GM12892 (cell line): ENCODE measurements at regions not wholly inside any gene's neighbourhood (a gene's known extent, or its start where the extent isn't known, plus 50 kb on each side); places are given as distances from the start of the nearest gene placed in this dataset.

ENCODE experiments used
- DNase-seq: peaks from one replicate; pipeline ENCODE4 v3.0.0; 2011; ENCODE audit not compliant: insufficient read length
- FAIRE-seq: peaks from 2 replicates; lab custom pipeline; 2011; peaks lifted over from hg19 to GRCh38; lab: Jason Lieb, UNC
- POLR2A ChIP-seq: IDR thresholded peaks from 2 replicates; pipeline ENCODE4 v1.6.1; 2011; ENCODE audit warnings: low read depth, low read length, control low read depth
- POLR2AphosphoS5 ChIP-seq: IDR thresholded peaks from 2 replicates; pipeline ENCODE4 v1.6.1; 2011; ENCODE audit warnings: low read depth, low read length, control low read depth
- TAF1 ChIP-seq: IDR thresholded peaks from 2 replicates; pipeline ENCODE4 v1.6.1; 2011; ENCODE audit warnings: low read depth, mild to moderate bottlenecking, control low read depth, low read length, borderline replicate concordance

DNA sequence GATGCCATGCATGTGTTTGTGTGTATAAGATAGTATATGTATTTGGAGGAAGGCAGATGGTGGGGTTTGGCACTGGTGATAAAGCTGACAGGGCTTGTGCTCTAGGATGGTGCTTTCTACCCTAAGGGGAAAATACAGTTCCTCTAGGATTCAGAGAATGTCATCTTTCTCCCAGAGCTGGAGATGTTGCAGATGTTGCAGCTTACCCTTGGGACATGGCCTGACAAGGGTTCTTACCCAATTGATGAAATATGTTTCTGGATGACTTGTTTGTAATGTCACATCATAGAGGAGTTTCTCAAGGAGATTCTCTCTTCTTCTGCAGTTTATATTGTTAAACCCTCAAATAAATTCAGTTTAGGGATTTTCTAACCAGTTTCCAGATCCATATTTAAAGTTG, 52.5 kb upstream of the PITX2 start:
- FAIRE-seq (no peak), DNase-seq (no peak)
- TF ChIP-seq POLR2A (no peak), POLR2AphosphoS5 (no peak), TAF1 (no peak)

DNA sequence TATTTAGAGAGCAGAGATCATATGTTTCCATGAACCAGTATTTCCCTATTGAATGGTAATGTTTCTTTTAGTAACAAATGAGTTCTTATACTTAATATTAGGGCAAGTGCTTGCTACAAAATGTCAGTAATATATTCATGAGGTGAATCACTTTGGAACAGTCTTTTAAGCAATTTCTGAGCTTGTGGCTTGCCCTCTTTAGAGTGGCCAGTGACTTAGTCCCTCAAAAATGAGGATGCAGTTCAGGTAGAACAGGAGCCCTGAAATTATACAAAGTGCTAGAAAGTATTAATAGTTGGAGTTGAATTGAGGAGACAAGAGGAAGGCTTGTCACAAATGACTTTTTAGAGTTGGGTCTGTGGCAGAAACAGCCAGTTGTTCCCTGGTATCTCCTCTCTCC, 53.4 kb upstream of the PITX2 start:
- FAIRE-seq (no peak), DNase-seq (no peak)
- no peak for TF ChIP-seq POLR2A
- TF ChIP-seq TAF1 = no peak
- no peak for TF ChIP-seq POLR2AphosphoS5

DNA sequence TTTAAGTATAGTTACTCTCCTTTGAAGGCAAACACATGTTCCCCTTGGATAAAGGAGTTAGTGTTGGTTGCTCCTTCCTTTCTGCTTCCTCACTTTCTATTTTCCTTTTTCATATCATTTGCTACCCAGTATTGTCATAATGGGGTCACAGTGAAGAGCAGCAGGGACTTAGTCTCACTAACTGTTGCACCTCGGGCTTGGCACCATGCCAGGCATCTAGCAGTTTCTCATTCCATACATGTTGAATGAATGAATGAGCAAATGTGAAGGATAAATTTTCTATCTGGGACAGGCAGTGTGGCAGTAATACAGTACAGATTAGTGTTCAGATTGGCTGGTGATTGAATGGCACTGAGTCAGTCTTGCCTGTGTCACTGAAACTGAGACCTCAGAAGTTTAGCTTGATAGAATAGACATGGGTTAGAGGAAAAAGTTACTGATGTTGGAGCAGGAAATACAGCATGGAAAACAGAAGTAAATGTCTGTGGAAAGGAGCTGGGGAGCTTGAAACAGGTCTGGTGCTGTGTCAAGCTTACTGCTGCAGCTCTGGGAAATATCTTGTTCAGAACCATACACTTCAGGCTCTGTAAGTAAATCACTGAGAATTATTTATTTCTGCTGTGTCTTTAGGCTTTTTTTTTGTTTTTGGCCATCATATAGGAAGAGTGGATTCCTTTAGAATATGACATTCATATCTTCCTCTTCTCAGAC, 55.8 kb upstream of the PITX2 start:
- TF ChIP-seq POLR2A (no peak), POLR2AphosphoS5 (no peak), TAF1 (no peak)
- FAIRE-seq = no peak
- DNase-seq = no peak

DNA sequence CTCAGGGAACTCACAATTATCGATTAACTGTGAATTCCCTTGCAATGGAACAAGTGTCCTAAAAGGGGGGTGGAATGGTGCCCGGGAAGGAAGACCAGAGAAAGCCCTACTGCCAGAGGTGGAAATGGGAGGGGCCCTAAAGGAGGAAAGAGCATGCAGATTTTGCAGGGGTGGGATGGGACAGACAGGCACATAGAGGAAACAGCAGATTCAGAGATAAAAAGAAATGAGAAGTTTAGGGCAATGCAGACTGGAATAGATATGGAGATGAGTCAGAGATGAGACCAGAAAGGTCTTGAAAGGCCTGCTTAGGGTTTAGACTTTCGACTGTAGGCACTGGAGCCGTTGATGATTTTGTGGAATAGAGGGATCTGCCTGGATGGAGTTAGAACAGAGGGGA, 57.4 kb upstream of the PITX2 start:
- no peak for FAIRE-seq
- TF ChIP-seq TAF1 = no peak
- no peak for TF ChIP-seq POLR2A
- TF ChIP-seq POLR2AphosphoS5 = no peak
- no peak for DNase-seq

DNA sequence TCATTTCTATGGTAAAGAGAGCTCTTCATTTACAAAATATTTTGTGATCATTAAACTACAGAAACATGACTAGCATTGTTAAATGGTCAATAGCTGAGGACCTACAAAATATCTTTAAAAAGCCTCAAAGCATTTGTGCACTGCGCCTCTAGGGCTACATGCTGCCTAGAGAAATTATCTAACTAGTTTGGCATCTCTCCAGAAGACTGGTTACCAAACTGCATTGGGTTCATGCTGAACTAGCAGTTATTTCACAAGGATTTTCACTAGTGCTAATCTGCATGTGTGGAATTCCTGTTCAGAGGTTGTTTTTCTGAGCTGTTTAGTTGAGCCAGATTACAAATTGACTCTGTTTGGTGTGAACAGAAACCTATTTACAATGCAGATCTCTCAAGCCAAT, 58.5 kb upstream of the PITX2 start:
- FAIRE-seq (no peak), DNase-seq (no peak)
- TF ChIP-seq TAF1 = no peak

DNA sequence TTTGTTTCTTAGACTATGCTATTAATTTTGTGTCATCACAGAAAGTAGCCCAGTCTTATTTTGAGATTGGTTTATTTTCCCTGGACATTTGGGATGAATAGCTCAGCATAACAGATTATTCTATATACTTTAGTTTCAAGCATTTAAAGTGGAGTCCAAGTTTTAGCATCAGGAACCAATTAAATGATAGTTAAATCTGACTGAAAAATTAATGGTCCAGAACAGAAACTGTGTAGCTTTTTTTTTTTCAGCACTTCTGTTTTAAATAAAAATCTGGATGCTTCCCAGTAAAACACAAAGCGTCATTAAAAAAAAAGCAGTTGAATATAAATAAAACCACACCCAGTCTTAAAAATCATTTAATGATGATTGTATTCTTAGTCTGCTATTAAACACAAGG, 59.4 kb upstream of the PITX2 start:
- TF ChIP-seq TAF1 = no peak
- TF ChIP-seq POLR2AphosphoS5 = no peak
- TF ChIP-seq POLR2A = no peak
- FAIRE-seq (no peak), DNase-seq (no peak)

DNA sequence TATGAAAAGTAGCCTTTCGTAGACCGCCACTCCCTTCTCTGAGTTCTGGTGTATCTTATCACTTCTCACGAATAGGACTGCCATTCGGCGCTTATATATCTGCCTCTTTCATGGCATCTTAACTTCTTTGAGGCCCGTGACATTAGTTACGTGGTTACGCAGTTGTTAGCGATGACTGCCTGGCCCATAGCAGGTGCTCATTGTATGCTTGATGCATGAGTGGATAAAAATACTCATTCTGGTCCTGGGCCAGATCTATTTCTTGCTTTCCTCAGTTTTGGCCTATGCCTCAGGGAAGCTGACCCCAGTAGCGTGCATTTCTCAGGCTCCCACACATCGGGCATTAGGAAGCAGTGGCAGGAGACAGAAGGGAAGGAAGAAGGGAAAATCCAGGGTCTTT, 60.7 kb upstream of the PITX2 start:
- no peak for TF ChIP-seq POLR2AphosphoS5
- no peak for TF ChIP-seq POLR2A
- no peak for TF ChIP-seq TAF1
- no peak for DNase-seq
- no peak for FAIRE-seq

DNA sequence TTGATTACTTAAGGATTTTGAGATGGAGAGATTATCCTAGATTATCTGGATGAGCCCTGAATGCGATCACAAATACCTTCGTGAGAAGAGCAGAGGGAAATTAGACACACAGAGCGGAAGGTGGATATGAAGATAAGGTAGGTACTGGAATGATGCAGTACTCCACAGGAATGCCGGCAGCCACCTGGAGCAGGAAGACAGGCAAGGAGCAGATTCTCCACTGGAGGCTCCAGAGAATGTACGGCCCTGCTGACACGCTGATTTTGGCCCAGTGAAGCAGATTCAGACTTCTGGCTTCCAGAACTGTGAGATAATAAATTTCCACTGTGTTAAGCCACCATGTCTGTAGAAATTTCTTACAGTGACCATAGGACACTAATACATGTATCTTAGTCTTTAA, 79.4 kb upstream of the PITX2 start:
- no peak for FAIRE-seq
- DNase-seq = no peak
- no peak for TF ChIP-seq TAF1
- TF ChIP-seq POLR2A = no peak
- TF ChIP-seq POLR2AphosphoS5 = no peak

DNA sequence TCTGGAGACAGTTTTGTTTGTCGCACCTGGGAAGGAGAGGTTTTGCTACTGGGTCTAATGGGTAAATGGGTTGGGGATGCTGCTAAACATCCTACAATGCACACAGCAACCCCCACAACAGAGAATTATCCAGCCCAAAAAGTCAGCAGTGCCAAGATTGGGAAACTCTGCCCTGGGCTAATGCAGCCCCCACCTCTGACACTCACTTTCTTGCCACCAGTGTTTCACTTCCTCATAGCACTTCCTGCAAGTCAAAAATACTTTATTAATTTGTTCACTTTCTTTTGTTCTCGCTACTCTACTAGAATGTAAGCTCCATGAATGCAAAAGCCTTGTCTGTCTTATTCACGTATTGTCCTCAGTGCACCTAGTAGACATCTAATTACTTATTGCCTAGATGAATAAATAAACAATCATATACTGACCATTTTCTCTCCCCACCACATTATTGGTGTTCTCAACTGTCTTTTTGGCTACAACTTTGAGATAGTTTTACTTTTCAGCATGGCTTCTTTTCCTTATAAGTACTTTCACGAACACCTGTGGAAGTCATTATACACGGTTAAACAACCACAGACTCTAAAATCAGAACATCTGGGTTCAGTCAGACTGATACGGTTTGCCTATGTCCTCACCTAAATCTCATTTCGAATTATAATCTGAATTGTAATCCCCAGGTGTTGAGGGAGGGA, 82.0 kb upstream of the PITX2 start:
- FAIRE-seq (peak; percentile 36), DNase-seq (no peak)
- TF ChIP-seq POLR2A = no peak
- no peak for TF ChIP-seq TAF1
- TF ChIP-seq POLR2AphosphoS5 = no peak

DNA sequence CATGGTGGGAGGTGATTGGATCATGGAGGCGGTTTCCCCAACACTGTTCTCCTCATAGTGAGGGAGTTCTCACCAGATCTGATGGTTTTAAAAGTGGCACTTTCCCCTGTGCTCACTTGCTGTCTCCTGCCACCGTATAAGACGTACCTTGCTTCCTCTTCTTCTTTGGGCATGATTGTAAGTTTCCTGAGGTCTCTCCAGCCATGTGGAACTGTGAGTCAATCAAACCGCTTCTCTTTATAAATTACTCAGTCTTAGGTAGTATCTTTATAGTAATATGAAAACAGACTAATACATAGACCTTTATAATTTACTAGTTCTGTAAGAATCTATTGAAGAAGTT, 82.5 kb upstream of the PITX2 start:
- TF ChIP-seq POLR2A = no peak
- TF ChIP-seq POLR2AphosphoS5 = no peak
- no peak for TF ChIP-seq TAF1
- no peak for FAIRE-seq
- DNase-seq = no peak

DNA sequence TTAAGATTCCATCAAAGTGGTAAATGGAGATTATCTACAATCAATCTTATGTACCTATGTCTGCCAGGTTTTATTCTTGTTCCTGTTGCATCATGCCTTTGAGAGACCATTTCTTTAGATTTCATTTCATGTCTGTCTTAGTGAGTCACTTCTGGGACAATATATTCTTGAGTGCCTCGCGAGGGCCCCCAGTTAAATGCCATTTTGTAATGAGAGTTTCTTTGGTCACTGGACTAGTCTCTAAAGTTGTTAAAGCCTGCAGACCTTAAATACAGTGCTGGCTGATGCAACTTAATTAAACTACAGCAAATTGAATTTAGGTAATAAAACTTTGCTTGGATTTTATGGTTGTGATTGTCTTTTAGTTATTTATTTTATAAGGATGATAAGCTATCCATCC, 87.2 kb upstream of the PITX2 start:
- no peak for TF ChIP-seq POLR2A
- no peak for TF ChIP-seq POLR2AphosphoS5
- no peak for TF ChIP-seq TAF1
- DNase-seq (no peak), FAIRE-seq (no peak)

DNA sequence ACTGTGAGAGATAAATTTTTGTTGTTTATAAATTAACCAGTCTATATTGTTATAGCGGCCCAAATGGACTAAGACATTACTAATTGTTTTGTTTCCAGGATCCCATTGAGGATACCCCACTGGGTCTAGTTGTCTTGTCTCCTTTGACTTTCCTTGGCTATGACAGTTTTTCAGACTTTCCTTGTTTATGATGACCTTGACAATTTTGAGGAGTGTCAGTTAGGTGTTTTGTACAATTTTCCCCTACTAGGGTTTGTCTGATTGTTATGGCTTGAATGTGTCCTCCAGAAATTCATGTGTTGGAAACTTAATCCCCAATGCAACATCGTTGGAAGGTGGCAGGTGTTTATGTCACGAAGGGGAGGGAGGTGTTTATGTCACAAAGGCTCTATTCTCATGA, 89.6 kb upstream of the PITX2 start:
- TF ChIP-seq POLR2A (no peak), POLR2AphosphoS5 (no peak), TAF1 (no peak)
- DNase-seq (no peak), FAIRE-seq (no peak)
